Adrenal gland (tissue), 5 donors: ENCODE measurements at regions not wholly inside any gene's neighbourhood (a gene's known extent, or its start where the extent isn't known, plus 50 kb on each side); places are given as distances from the start of the nearest gene placed in this dataset.

Experiments
- CTCF ChIP-seq, 6 experiments: fragments of 450-650 bp in 4 of 6; fragments of 200-600 bp in 2 of 6; sonication (generic) in 1 of 6; IDR thresholded peaks; 1 replicate in 5 of 6; 2 replicates in 1 of 6; pipeline versions ENCODE4 v1.5.1 to v1.8.0; 2016 to 2021; ENCODE audit warnings: antibody characterized with exemption in 6 of 6, mild to moderate bottlenecking in 2 of 6, moderate library complexity in 1 of 6
- POLR2A ChIP-seq, 2 donors: fragments of 450-650 bp; IDR thresholded peaks; one replicate each; pipeline ENCODE4 v1.6.1; 2017; ENCODE audit warnings: antibody characterized with exemption in 2 of 2, mild to moderate bottlenecking in 2 of 2, moderate library complexity in 1 of 2
- donor health status: DM: no; HTN: no; CAD: no.

- no peak for TF ChIP-seq CTCF (IDR thresholded peaks at IDR 0.05)
- no peak for TF ChIP-seq POLR2A (IDR thresholded peaks at IDR 0.05)
Measured at GRCh38 chr10:130492266-130492934, 356.2 kb downstream of the GLRX3 start.
